Colonic mucosa (tissue), 4 donors: ENCODE measurements at regions not wholly inside any gene's neighbourhood (a gene's known extent, or its start where the extent isn't known, plus 50 kb on each side); places are given as distances from the start of the nearest gene placed in this dataset.

ENCODE experiments used
- DNase-seq: peaks from one replicate; pipeline ENCODE4 v3.0.0-alpha.2; 2020
- H3K27ac ChIP-seq: fragments of 200-600 bp; one replicate; pipeline ENCODE4 v1.8.0; 2021
- H3K27me3 ChIP-seq: fragments of 200-600 bp; one replicate; pipeline ENCODE4 v1.8.0; 2021
- H3K36me3 ChIP-seq: fragments of 200-600 bp; one replicate; pipeline ENCODE4 v1.8.0; 2021
- H3K4me1 ChIP-seq: fragments of 200-600 bp; one replicate; pipeline ENCODE4 v1.8.0; 2021; ENCODE audit warnings: mild to moderate bottlenecking
- H3K4me3 ChIP-seq: fragments of 200-600 bp; one replicate; pipeline ENCODE4 v1.8.0; 2021
- H3K9ac ChIP-seq, 2 donors: one replicate each; pipeline ENCODE4 v1.7.0; 2013; ENCODE audit warnings: control low read depth in 2 of 2, low read depth in 2 of 2, low read length in 2 of 2
- H3K9me3 ChIP-seq: fragments of 200-600 bp; one replicate; pipeline ENCODE4 v1.8.0; 2021
- intact Hi-C: fragments of 100-400 bp; cut with DNase I; formaldehyde crosslinking; loops from one replicate; pipeline ENCODE4 v1.14.1; 2022
- TF ChIP-seq, protein P1 (sequence below): fragments of 200-600 bp; IDR thresholded peaks from one replicate; pipeline ENCODE4 v1.8.0; 2022; ENCODE audit warnings: antibody characterized with exemption, mild to moderate bottlenecking
- donor health status: healthy.
- donor health status: DM: no; HTN: no; CAD: no.
- donor health status: DM: no; HTN: no; CAD: no.

DNA sequence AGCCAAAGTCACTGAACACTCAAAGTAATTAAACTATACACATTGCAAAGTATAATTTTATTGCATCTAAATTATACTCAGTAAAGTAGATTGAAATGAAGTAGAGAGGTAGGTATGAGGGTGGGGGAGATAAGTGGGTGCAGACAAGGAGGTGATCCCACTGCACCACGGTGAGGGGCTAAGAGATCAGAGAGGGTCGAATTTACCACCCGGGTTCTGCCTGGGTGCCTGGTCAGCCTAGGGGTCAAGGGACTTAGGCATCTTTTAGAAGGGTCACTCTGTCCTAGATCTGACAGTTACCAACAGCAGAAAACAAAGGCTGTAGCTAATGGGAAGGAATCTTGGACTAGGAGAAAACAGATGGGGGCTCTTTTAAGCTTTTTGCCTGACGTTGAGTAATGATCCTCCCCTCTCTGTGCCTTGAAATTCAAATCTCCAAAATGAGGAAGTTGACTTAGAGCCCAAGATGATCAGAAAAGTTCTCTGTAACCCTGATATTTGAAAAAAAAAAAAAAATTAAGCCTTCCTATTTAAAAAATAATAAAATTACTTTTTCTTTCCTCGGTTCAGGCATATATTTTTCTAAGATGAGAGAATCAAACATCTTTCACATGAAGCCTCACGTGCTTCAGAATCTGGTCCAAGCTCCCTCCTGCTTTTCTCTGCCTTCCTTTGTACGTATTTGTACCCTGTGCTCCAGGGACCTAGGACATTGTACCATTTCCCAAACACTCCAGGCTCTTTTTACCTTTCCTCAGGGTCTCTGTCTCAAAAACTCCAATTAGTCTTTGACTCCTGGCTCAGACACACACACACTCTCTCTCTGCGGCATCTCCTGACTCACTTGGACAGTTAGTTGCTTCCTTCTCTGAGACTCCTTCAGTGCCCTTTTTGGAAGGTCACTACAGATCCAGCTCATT, 353.9 kb downstream of the CYRIA start:
- no peak overlapping the region for H3K4me3 ChIP-seq
- no peaks in the 10 kb centered on the region for H3K4me1 ChIP-seq
- no peaks in the 10 kb centered on the region for H3K27me3 ChIP-seq
- no peaks in the 10 kb centered on the region for H3K36me3 ChIP-seq
- TF ChIP-seq, protein P1, sequence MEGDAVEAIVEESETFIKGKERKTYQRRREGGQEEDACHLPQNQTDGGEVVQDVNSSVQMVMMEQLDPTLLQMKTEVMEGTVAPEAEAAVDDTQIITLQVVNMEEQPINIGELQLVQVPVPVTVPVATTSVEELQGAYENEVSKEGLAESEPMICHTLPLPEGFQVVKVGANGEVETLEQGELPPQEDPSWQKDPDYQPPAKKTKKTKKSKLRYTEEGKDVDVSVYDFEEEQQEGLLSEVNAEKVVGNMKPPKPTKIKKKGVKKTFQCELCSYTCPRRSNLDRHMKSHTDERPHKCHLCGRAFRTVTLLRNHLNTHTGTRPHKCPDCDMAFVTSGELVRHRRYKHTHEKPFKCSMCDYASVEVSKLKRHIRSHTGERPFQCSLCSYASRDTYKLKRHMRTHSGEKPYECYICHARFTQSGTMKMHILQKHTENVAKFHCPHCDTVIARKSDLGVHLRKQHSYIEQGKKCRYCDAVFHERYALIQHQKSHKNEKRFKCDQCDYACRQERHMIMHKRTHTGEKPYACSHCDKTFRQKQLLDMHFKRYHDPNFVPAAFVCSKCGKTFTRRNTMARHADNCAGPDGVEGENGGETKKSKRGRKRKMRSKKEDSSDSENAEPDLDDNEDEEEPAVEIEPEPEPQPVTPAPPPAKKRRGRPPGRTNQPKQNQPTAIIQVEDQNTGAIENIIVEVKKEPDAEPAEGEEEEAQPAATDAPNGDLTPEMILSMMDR = no peak
- no peak for DNase-seq
- intact Hi-C loops = no loop called here
- no peak overlapping the region for H3K9ac ChIP-seq
- no peaks in the 10 kb centered on the region for H3K9me3 ChIP-seq
- no peak overlapping the region for H3K27ac ChIP-seq

DNA sequence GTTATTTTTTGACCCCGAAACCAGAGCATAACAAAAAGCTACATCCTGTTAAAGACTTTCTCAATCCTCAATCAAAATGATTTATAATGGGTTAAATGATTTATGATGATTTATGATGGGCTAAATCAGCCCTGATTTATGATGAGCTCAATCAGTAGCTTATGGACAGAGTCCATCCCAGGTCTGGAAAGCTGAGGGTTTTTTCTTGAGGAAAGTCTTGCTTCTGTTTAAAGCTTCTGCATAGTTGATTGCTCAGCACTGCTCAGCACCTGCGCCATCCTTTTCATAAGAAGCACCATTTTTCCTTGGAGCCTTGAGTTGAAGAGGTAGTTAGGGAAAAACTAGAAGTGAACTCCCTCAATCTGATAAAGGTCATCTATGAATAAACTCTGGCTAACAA, 356.8 kb downstream of the CYRIA start:
- no peak overlapping the region for H3K27ac ChIP-seq
- H3K36me3 ChIP-seq = no peaks in the 10 kb centered on the region
- no peaks in the 10 kb centered on the region for H3K27me3 ChIP-seq
- no peak overlapping the region for H3K4me3 ChIP-seq
- TF ChIP-seq, protein P1 = no peak
- DNase-seq = no peak
- no peaks in the 10 kb centered on the region for H3K4me1 ChIP-seq
- no peaks in the 10 kb centered on the region for H3K9me3 ChIP-seq
- no peak overlapping the region for H3K9ac ChIP-seq
- intact Hi-C loops = no loop called here

DNA sequence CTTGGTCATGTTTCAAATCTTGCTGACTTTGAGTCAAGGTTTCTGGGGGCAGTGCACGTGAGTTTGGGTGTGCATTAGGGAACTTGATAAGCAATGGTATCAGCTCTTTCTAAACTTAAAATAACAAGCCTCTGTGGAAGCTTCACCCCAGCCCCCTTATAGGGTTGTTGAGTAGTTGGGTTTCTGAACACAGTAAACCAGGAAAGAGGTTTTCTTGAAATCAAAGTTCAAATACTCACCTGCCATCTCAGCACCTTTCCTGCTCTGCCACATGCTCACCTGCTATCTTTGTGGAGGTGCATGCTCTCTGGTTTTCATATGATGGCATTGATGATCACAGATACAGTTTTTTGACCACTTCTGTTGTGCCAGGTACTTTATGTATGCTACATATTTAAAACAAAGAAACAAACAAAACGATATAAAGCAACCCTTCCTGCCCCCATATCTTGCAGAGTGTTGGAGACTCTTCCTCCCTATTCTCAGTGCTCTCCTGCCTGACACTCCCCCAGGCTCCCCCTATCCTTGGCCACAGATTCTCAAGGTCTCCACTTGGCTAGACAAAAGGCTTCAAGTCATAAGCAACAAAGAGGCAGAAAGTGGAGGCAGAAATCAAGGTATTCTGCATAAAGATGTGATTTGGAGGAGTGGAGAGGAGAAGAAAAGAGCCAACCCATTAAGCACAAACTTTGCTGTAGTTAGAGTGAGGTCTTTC, 360.6 kb downstream of the CYRIA start:
- no peak overlapping the region for H3K27ac ChIP-seq
- no peaks in the 10 kb centered on the region for H3K4me1 ChIP-seq
- DNase-seq = no peak
- TF ChIP-seq, protein P1 = no peak
- H3K4me3 ChIP-seq = no peak overlapping the region
- H3K9me3 ChIP-seq = no peaks in the 10 kb centered on the region
- no peak overlapping the region for H3K9ac ChIP-seq
- no peaks in the 10 kb centered on the region for H3K36me3 ChIP-seq
- intact Hi-C loops = no loop called here
- no peaks in the 10 kb centered on the region for H3K27me3 ChIP-seq

DNA sequence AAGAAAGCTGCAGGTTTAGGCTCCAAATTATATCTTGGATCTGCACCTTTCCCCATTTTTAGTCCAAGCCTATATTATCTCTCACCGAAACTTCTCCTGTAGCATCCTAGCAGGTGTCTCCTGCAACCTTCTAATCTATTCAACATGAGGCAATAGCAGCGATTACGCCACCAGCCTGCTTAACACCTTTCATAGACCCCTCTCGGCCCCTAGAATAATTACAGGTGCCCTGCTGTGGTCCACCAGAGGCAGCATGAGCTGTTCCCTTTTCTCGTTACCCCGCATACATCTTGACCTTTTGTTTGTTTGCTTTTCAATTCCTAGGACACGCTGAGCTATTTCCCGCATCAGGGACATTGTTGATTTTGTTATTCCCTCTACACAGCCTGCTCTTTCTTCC, 361.9 kb downstream of the CYRIA start:
- H3K4me3 ChIP-seq = no peak overlapping the region
- H3K36me3 ChIP-seq = no peaks in the 10 kb centered on the region
- intact Hi-C loops = no loop called here
- H3K27ac ChIP-seq = no peak overlapping the region
- H3K27me3 ChIP-seq = no peaks in the 10 kb centered on the region
- no peak overlapping the region for H3K9ac ChIP-seq
- no peaks in the 10 kb centered on the region for H3K9me3 ChIP-seq
- TF ChIP-seq, protein P1 = no peak
- H3K4me1 ChIP-seq = no peaks in the 10 kb centered on the region
- DNase-seq = no peak

DNA sequence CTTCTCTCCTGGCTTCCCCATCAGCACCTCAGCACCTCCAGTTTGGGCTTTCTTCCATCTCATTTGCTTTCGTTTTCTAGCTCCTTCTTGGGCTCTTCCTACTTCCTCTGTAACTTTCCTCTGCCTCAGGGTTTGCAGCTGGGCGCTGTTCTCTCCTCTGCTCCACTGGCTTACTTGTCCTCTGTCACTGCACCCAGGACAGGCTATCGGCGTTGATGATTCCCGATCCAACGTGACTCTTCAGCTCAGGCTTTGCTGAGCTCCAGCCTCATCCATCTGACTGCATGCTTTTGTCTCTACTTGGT, 362.4 kb downstream of the CYRIA start:
- Histone ChIP-seq H3K27me3 (no peaks in the 10 kb centered on the region), H3K27ac (no peak overlapping the region), H3K9ac (no peak overlapping the region), H3K9me3 (no peaks in the 10 kb centered on the region), H3K4me1 (no peaks in the 10 kb centered on the region), H3K36me3 (no peaks in the 10 kb centered on the region), H3K4me3 (no peak overlapping the region)
- DNase-seq = no peak
- intact Hi-C loops = no loop called here
- TF ChIP-seq, protein P1 = no peak
